ENCODE measurements at regions not wholly inside any gene's neighbourhood (a gene's known extent, or its start where the extent isn't known, plus 50 kb on each side); places are given as distances from the start of the nearest gene placed in this dataset.

GRCh38 chr1:224061436-224061835, 52.5 kb upstream of the FBXO28 start:
- no peak for DNase-seq (ENCODE audit: low read depth)
- no peak overlapping the region for H3K4me3 ChIP-seq (ENCODE audit: control insufficient read depth, low read depth, low read length)
- TF ChIP-seq, protein P1, sequence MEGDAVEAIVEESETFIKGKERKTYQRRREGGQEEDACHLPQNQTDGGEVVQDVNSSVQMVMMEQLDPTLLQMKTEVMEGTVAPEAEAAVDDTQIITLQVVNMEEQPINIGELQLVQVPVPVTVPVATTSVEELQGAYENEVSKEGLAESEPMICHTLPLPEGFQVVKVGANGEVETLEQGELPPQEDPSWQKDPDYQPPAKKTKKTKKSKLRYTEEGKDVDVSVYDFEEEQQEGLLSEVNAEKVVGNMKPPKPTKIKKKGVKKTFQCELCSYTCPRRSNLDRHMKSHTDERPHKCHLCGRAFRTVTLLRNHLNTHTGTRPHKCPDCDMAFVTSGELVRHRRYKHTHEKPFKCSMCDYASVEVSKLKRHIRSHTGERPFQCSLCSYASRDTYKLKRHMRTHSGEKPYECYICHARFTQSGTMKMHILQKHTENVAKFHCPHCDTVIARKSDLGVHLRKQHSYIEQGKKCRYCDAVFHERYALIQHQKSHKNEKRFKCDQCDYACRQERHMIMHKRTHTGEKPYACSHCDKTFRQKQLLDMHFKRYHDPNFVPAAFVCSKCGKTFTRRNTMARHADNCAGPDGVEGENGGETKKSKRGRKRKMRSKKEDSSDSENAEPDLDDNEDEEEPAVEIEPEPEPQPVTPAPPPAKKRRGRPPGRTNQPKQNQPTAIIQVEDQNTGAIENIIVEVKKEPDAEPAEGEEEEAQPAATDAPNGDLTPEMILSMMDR (IDR thresholded peaks at IDR 0.05; ENCODE audit: control insufficient read depth, insufficient read depth, low read depth, low read length, missing control alignments): no peak

- no peak overlapping the region for H3K4me3 ChIP-seq (ENCODE audit: control insufficient read depth, low read depth, low read length)
- no peak for DNase-seq (ENCODE audit: low read depth)
- TF ChIP-seq, protein P1 (IDR thresholded peaks at IDR 0.05; ENCODE audit: control insufficient read depth, insufficient read depth, low read depth, low read length, missing control alignments): no peak
These were observed 53.9 kb upstream of the FBXO28 start for GRCh38 chr1:224059897-224060427.

DNA sequence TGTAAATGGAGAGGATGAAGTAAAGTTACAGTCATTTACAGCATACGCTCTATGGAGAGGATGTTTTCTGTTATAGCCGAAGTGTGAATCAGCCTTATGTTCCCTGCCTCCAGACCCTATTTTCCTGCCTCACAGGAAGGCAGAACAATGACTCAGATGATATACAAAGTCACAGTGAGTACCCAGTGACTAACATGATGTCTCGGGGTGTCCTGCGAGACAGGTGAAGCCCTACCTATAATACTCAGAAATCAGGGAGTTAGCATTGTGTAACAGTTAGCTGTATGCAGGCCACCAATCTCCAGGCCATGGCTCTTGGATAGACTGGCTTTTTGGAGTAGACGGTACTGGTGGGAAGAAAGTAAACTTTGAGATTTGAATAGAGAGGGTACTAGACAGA, 55.6 kb upstream of the FBXO28 start:
- TF ChIP-seq, protein P1 (IDR thresholded peaks at IDR 0.05; ENCODE audit: control insufficient read depth, insufficient read depth, low read depth, low read length, missing control alignments): no peak

DNA sequence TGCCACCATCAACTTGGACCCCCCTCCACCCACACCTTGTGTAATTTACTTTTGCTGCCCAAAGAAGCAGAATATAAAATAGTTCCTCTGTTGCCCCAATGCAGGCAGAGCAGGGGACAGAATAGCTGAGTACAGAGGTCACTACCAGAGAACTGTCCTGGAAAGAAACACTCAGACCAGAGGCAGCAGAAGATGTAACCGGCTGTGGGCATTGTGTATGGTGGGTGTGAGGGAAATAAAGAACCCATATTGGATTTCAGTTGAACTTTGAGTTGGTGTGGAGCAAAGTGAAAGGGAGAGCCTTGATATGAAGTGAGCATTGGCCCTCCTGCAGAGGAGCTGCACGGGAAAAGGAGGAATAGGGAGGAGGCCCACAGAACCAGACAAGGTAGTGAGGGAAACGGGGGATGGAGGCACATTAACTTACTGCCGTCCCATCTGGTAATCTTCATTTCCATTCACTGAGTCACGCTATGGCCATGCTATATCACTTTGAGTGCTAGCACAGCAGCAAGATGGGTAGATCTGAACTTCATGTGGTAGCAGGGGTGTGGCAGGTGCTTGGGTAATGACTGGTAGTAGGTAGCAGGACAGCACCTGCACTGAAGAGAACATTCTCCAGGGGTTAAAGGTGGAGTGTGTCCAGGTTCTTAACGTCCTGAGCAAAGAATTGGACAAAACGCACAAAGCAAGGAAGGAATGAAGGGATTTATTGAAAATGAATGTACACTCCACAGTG, 56.3 kb upstream of the FBXO28 start:
- DNase-seq (ENCODE audit: low read depth): no peak

More for the DNA sequence above, 55.6 kb upstream of the FBXO28 start:
- no peak overlapping the region for H3K4me3 ChIP-seq (ENCODE audit: control insufficient read depth, low read depth, low read length)
- DNase-seq (ENCODE audit: low read depth): no peak

DNA sequence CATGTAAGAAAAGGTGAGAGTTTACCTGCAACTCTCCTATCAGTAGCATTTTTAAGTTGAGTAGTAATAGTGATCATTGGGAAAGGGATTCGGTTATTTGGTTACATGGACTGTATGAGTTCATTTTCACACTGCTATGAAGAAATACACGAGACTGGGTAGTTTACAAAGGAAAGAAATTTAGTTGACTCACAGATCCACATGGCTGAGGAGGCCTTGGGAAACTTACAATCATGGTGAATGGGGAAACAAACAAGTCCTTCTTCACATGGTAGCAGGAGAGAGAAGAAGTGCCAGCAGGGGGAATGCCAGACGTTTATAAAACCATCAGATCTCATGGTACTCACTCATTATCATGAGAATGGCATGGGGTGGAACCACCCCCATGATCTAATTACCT, 59.3 kb upstream of the FBXO28 start:
- H3K4me3 ChIP-seq (ENCODE audit: control insufficient read depth, low read depth, low read length): no peak overlapping the region
- TF ChIP-seq, protein P1 (IDR thresholded peaks at IDR 0.05; ENCODE audit: control insufficient read depth, insufficient read depth, low read depth, low read length, missing control alignments): no peak
- no peak for DNase-seq (ENCODE audit: low read depth)

More for the DNA sequence above, 56.3 kb upstream of the FBXO28 start:
- no peak overlapping the region for H3K4me3 ChIP-seq (ENCODE audit: control insufficient read depth, low read depth, low read length)
- TF ChIP-seq, protein P1 (IDR thresholded peaks at IDR 0.05; ENCODE audit: control insufficient read depth, insufficient read depth, low read depth, low read length, missing control alignments): no peak

GRCh38 chr1:224054012-224054411, 59.9 kb upstream of the FBXO28 start:
- TF ChIP-seq, protein P1 (IDR thresholded peaks at IDR 0.05; ENCODE audit: control insufficient read depth, insufficient read depth, low read depth, low read length, missing control alignments): no peak

More at GRCh38 chr1:224054012-224054411, 59.9 kb upstream of the FBXO28 start:
- no peak overlapping the region for H3K4me3 ChIP-seq (ENCODE audit: control insufficient read depth, low read depth, low read length)
- DNase-seq (ENCODE audit: low read depth): no peak

All from AG09309 (cell line).